Liver (tissue), 8 donors: ENCODE measurements at regions not wholly inside any gene's neighbourhood (a gene's known extent, or its start where the extent isn't known, plus 50 kb on each side); places are given as distances from the start of the nearest gene placed in this dataset.

Source experiments
- DNase-seq: peaks from one replicate; pipeline ENCODE4 v3.0.0-alpha.2; 2017; ENCODE audit warnings: low spot score
- H3K27ac ChIP-seq, 2 donors: one replicate each; pipeline ENCODE4 v1.7.0; 2013; ENCODE audit warnings: inconsistent platforms in 2 of 2, low read length in 2 of 2, control low read depth in 1 of 2, low read depth in 1 of 2, mild to moderate bottlenecking in 1 of 2
- H3K27me3 ChIP-seq, 4 donors: one replicate each; pipeline versions ENCODE4 v1.6.1 to v1.7.0; 2013; ENCODE audit warnings: low read length in 3 of 4, inconsistent platforms in 1 of 4, mild to moderate bottlenecking in 1 of 4, moderate library complexity in 1 of 4; ENCODE audit not compliant: control insufficient read depth in 4 of 4, insufficient read depth in 4 of 4
- H3K36me3 ChIP-seq, 4 donors: one replicate each; pipeline versions ENCODE4 v1.6.1 to v1.7.0; 2013; ENCODE audit warnings: low read length in 3 of 4, mild to moderate bottlenecking in 3 of 4, low read depth in 1 of 4, moderate library complexity in 1 of 4; ENCODE audit not compliant: control insufficient read depth in 4 of 4, insufficient read depth in 3 of 4
- H3K4me1 ChIP-seq, 4 donors: one replicate each; pipeline versions ENCODE4 v1.6.1 to v1.7.0; 2013; ENCODE audit warnings: low read length in 3 of 4, mild to moderate bottlenecking in 3 of 4, moderate library complexity in 1 of 4; ENCODE audit not compliant: control insufficient read depth in 4 of 4, insufficient read depth in 4 of 4
- H3K4me3 ChIP-seq, 3 donors: one replicate each; pipeline versions ENCODE4 v1.6.1 to v1.7.0; 2013; ENCODE audit warnings: low read length in 3 of 3, control low read depth in 1 of 3, low read depth in 1 of 3, mild to moderate bottlenecking in 1 of 3
- H3K9ac ChIP-seq, 2 donors: one replicate each; pipeline ENCODE4 v1.7.0; 2013; ENCODE audit warnings: low read length in 2 of 2, mild to moderate bottlenecking in 2 of 2, moderate library complexity in 2 of 2, control low read depth in 1 of 2, low read depth in 1 of 2
- H3K9me3 ChIP-seq, 4 donors: one replicate each; pipeline versions ENCODE4 v1.6.1 to v1.7.0; 2013; ENCODE audit warnings: low read length in 3 of 4; ENCODE audit not compliant: control insufficient read depth in 4 of 4
- EGR1 ChIP-seq, 2 donors: IDR thresholded peaks; 2 replicates each; pipeline ENCODE4 v1.6.1; 2016 to 2018; ENCODE audit warnings: antibody characterized with exemption in 2 of 2, low read depth in 2 of 2
- FOXA1 ChIP-seq: IDR thresholded peaks from 2 replicates; pipeline ENCODE4 v1.6.1; 2016; ENCODE audit warnings: antibody characterized with exemption
- FOXA2 ChIP-seq: IDR thresholded peaks from 2 replicates; pipeline ENCODE4 v1.6.1; 2016; ENCODE audit warnings: antibody characterized with exemption
- GABPA ChIP-seq, 2 donors: IDR thresholded peaks in 1 of 2; conservative IDR thresholded peaks in 1 of 2; 2 replicates each; pipeline ENCODE4 v1.6.1; 2016; ENCODE audit warnings: antibody characterized with exemption in 2 of 2, mild to moderate bottlenecking in 1 of 2, moderate library complexity in 1 of 2
- HNF4A ChIP-seq, 2 donors: conservative IDR thresholded peaks; 2 replicates each; pipeline ENCODE4 v1.6.1; 2016; ENCODE audit warnings: antibody characterized with exemption in 2 of 2, mild to moderate bottlenecking in 2 of 2
- HNF4G ChIP-seq: IDR thresholded peaks from 2 replicates; pipeline ENCODE4 v1.6.1; 2016; ENCODE audit warnings: antibody characterized with exemption
- JUND ChIP-seq, 2 donors: IDR thresholded peaks; 2 replicates each; pipeline ENCODE4 v1.6.1; 2016; ENCODE audit warnings: antibody characterized with exemption in 2 of 2
- NR2F2 ChIP-seq: IDR thresholded peaks from 2 replicates; pipeline ENCODE4 v1.6.1; 2016; ENCODE audit warnings: antibody characterized with exemption
- RAD21 ChIP-seq, 2 donors: IDR thresholded peaks; 2 replicates each; pipeline ENCODE4 v1.6.1; 2016; ENCODE audit warnings: antibody characterized with exemption in 2 of 2, mild to moderate bottlenecking in 2 of 2
- RXRA ChIP-seq, 2 donors: IDR thresholded peaks; 2 replicates each; pipeline ENCODE4 v1.6.1; 2017 to 2018; ENCODE audit warnings: antibody characterized with exemption in 2 of 2, mild to moderate bottlenecking in 1 of 2
- SP1 ChIP-seq: IDR thresholded peaks from 2 replicates; pipeline ENCODE4 v1.6.1; 2018; ENCODE audit warnings: antibody characterized with exemption, mild to moderate bottlenecking
- TAF1 ChIP-seq: conservative IDR thresholded peaks from 2 replicates; pipeline ENCODE4 v1.6.1; 2016; ENCODE audit warnings: antibody characterized with exemption, mild to moderate bottlenecking
- YY1 ChIP-seq: IDR thresholded peaks from 2 replicates; pipeline ENCODE4 v1.6.1; 2016; ENCODE audit warnings: antibody characterized with exemption, mild to moderate bottlenecking
- WGBS: extraction: QIAGEN DNeasy Blood & Tissue Kit; methylation state at CpG from one replicate; pipeline ENCODE4 v1.1.7; 2013; 5-methylcytosine and 5-hydroxymethylcytosine counted together
- TF ChIP-seq, protein P1 (sequence below): IDR thresholded peaks from 2 replicates; pipeline ENCODE4 v1.6.1; 2016; ENCODE audit warnings: antibody characterized with exemption
- TF ChIP-seq, protein P2 (sequence below): fragments of 150-350 bp; IDR thresholded peaks from 2 replicates; pipeline ENCODE4 v1.5.1; 2017; ENCODE audit warnings: improper control_type of control experiment, low read depth, low read length; ENCODE audit not compliant: missing input control
- TF ChIP-seq, protein P3 (sequence below): IDR thresholded peaks from 2 replicates; pipeline ENCODE4 v1.6.1; 2016; ENCODE audit warnings: antibody characterized with exemption
- TF ChIP-seq, protein P4 (sequence below): IDR thresholded peaks from 2 replicates; pipeline ENCODE4 v1.6.1; 2016; ENCODE audit warnings: antibody characterized with exemption
- TF ChIP-seq, protein P5 (sequence below): IDR thresholded peaks from 2 replicates; pipeline ENCODE4 v1.6.1; 2016; ENCODE audit warnings: antibody characterized with exemption, mild to moderate bottlenecking
- donor health status: healthy.
- donor health status: healthy.
- donor health status: healthy.
- donor health status: healthy.
- donor health status: healthy.

DNA sequence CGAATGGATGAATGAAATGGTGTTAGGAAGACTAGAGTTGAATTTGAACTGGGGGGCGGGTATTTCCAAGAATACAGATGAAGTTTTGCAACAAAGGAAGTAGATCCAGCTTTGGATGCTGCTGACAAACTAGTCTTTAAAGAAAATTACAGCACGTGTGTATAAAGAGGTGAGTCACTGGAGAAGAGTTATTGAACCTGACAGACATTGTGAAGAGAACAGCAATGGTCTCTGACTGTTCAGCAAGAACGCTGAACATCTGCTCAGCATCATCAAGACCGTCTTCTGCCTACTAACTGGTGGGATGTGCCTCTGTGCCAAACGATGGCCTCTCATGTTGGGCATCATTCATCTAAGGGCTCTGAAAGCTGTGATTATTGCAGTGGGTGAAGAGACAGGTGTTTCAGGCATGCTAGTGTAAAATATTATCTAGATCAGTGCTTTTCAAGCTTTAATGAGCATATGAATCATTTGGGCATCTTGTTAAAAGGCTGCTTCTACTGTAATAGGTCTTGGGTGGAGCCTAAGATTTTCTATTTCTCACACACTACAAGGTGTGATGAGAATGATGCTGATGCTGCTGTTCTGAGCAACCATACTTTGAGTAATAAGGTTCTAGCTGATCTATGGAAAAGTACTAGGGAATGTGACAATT, 291.3 kb downstream of the PTEN start (continued):
- TF ChIP-seq, protein P1, sequence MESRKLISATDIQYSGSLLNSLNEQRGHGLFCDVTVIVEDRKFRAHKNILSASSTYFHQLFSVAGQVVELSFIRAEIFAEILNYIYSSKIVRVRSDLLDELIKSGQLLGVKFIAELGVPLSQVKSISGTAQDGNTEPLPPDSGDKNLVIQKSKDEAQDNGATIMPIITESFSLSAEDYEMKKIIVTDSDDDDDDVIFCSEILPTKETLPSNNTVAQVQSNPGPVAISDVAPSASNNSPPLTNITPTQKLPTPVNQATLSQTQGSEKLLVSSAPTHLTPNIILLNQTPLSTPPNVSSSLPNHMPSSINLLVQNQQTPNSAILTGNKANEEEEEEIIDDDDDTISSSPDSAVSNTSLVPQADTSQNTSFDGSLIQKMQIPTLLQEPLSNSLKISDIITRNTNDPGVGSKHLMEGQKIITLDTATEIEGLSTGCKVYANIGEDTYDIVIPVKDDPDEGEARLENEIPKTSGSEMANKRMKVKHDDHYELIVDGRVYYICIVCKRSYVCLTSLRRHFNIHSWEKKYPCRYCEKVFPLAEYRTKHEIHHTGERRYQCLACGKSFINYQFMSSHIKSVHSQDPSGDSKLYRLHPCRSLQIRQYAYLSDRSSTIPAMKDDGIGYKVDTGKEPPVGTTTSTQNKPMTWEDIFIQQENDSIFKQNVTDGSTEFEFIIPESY, result no peak

DNA sequence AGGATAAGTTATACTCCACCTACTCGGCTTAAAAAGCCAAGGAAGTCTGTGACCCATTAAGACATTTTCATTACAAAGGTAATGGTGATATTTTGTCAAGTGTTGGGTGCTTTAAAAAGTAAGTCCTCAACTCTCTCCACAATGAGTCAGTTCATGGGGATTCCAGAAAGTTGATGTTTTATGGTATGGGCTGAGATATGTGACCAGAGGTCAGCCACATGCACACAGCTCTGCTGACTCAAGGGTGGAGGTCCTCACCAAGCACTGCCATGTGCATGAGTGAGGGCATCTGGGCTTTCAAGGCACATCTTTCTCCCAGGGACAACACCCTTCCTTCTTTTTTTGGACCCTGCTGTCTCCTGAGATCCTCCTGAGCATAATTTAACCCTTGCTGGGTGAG, 292.9 kb downstream of the PTEN start:
- Histone ChIP-seq H3K36me3 (no peaks in the 10 kb centered on the region), H3K27me3 (no peaks in the 10 kb centered on the region), H3K4me3 (no peak overlapping the region), H3K9ac (no peak overlapping the region), H3K4me1 (no peaks in the 10 kb centered on the region), H3K27ac (no peak overlapping the region), H3K9me3 (no peaks in the 10 kb centered on the region)
- no peak for TF ChIP-seq JUND (IDR thresholded peaks at IDR 0.05)
- no peak for TF ChIP-seq RAD21 (IDR thresholded peaks at IDR 0.05)
- TF ChIP-seq HNF4A (conservative IDR thresholded peaks at IDR 0.05), result no peak
- TF ChIP-seq NR2F2, result no peak
- no peak for TF ChIP-seq GABPA (IDR thresholded peaks at IDR 0.05 in 1 of 2, conservative IDR thresholded peaks at IDR 0.05 in 1 of 2)
- TF ChIP-seq FOXA2, result no peak
- no peak for TF ChIP-seq SP1
- TF ChIP-seq, protein P1, result no peak
- TF ChIP-seq, protein P2, sequence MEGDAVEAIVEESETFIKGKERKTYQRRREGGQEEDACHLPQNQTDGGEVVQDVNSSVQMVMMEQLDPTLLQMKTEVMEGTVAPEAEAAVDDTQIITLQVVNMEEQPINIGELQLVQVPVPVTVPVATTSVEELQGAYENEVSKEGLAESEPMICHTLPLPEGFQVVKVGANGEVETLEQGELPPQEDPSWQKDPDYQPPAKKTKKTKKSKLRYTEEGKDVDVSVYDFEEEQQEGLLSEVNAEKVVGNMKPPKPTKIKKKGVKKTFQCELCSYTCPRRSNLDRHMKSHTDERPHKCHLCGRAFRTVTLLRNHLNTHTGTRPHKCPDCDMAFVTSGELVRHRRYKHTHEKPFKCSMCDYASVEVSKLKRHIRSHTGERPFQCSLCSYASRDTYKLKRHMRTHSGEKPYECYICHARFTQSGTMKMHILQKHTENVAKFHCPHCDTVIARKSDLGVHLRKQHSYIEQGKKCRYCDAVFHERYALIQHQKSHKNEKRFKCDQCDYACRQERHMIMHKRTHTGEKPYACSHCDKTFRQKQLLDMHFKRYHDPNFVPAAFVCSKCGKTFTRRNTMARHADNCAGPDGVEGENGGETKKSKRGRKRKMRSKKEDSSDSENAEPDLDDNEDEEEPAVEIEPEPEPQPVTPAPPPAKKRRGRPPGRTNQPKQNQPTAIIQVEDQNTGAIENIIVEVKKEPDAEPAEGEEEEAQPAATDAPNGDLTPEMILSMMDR, result no peak
- TF ChIP-seq, protein P3, sequence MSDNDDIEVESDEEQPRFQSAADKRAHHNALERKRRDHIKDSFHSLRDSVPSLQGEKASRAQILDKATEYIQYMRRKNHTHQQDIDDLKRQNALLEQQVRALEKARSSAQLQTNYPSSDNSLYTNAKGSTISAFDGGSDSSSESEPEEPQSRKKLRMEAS, result no peak
- TF ChIP-seq YY1, result no peak
- no peak for TF ChIP-seq FOXA1
- TF ChIP-seq HNF4G, result no peak
- TF ChIP-seq, protein P4, sequence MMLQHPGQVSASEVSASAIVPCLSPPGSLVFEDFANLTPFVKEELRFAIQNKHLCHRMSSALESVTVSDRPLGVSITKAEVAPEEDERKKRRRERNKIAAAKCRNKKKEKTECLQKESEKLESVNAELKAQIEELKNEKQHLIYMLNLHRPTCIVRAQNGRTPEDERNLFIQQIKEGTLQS, result no peak
- no peak for TF ChIP-seq RXRA (IDR thresholded peaks at IDR 0.05)
- TF ChIP-seq, protein P5, sequence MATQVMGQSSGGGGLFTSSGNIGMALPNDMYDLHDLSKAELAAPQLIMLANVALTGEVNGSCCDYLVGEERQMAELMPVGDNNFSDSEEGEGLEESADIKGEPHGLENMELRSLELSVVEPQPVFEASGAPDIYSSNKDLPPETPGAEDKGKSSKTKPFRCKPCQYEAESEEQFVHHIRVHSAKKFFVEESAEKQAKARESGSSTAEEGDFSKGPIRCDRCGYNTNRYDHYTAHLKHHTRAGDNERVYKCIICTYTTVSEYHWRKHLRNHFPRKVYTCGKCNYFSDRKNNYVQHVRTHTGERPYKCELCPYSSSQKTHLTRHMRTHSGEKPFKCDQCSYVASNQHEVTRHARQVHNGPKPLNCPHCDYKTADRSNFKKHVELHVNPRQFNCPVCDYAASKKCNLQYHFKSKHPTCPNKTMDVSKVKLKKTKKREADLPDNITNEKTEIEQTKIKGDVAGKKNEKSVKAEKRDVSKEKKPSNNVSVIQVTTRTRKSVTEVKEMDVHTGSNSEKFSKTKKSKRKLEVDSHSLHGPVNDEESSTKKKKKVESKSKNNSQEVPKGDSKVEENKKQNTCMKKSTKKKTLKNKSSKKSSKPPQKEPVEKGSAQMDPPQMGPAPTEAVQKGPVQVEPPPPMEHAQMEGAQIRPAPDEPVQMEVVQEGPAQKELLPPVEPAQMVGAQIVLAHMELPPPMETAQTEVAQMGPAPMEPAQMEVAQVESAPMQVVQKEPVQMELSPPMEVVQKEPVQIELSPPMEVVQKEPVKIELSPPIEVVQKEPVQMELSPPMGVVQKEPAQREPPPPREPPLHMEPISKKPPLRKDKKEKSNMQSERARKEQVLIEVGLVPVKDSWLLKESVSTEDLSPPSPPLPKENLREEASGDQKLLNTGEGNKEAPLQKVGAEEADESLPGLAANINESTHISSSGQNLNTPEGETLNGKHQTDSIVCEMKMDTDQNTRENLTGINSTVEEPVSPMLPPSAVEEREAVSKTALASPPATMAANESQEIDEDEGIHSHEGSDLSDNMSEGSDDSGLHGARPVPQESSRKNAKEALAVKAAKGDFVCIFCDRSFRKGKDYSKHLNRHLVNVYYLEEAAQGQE, result no peak
- no peak for TF ChIP-seq TAF1
- TF ChIP-seq EGR1 (IDR thresholded peaks at IDR 0.05; ENCODE audit: low read depth in 2 of 2), result no peak
- WGBS, result 96% methylated on average over 1 of the region's 1 CpG
- no peak for DNase-seq
